ENCODE measurements at regions not wholly inside any gene's neighbourhood (a gene's known extent, or its start where the extent isn't known, plus 50 kb on each side); places are given as distances from the start of the nearest gene placed in this dataset.

GRCh38 chr1:221373795-221374194, 368.1 kb downstream of the DUSP10 start:
- Histone ChIP-seq H3K79me2 (ENCODE audit: low read length) (no peaks in the 10 kb centered on the region), H3K9ac (ENCODE audit: low read length) (no peak overlapping the region), H3K9me2 (replicated peaks; ENCODE audit: low read length) (no peaks in the 10 kb centered on the region), H3K4me1 (ENCODE audit: insufficient read depth, low read length) (no peaks in the 10 kb centered on the region), H3F3A (ENCODE audit: low read length, unreplicated experiment) (no peaks in the 10 kb centered on the region), H3K27me3 (ENCODE audit: low read length) (no peaks in the 10 kb centered on the region), H3K4me2 (ENCODE audit: low read length) (no peak overlapping the region), H3K27ac (ENCODE audit: low read length) (no peak overlapping the region), H2AFZ (ENCODE audit: low read length) (no peak overlapping the region), H3K9me3 (ENCODE audit: low read length) (no peaks in the 10 kb centered on the region), H4K20me1 (ENCODE audit: low read length) (no peaks in the 10 kb centered on the region), H3K4me3 (ENCODE audit: low read length) (no peak overlapping the region), H3K36me3 (ENCODE audit: low read depth, low read length) (no peaks in the 10 kb centered on the region)
- ChIA-PET CTCF (interaction anchor here (0.7 kb wide), 1 partner anchor 481 kb away, joined by 5 read pairs; no protein-coding TSS in a partner anchor), POLR2A (ENCODE audit: unreplicated experiment) (no interaction called here)
- intact Hi-C loops (cut with micrococcal nuclease) = no loop called here
- no TSS peak for BruUV-seq (replicated peaks)
- ATAC-seq = no peak
- no peak for DNase-seq
- TF ChIP-seq EZH2phosphoT487 (IDR thresholded peaks at IDR 0.05; ENCODE audit: borderline replicate concordance, low read length) (no peak), EZH2 (IDR thresholded peaks at IDR 0.05; ENCODE audit: low read length, unreplicated experiment) (no peak), CTCF (conservative IDR thresholded peaks at IDR 0.05; ENCODE audit: low read depth, low read length) (no peak)

DNA sequence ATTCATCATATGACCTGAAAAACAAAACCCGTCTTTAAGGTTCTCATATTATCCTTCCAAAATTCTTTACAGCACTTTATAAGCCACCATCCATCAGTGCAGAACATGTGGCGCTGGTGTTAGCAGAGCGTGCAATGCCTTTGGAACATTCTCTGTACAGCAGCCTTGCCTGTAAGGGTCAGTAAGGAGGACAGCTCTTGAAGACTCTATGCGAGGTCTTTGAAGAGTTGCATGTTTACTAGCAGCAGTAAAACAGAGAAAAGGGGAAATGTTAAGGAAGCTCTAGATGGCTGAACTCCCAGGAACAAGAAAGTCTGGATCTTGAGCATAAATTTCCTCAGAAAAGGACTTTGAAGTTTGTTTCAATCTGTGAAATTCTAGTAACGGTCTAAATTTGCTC, 365.6 kb downstream of the DUSP10 start:
- CTCF ChIA-PET = no interaction called here
- no peaks in the 10 kb centered on the region for H3K27me3 ChIP-seq (ENCODE audit: low read length)

More for the DNA sequence above, 365.6 kb downstream of the DUSP10 start:
- H3K36me3 ChIP-seq (ENCODE audit: low read depth, low read length) = no peaks in the 10 kb centered on the region
- no peaks in the 10 kb centered on the region for H3F3A ChIP-seq (ENCODE audit: low read length, unreplicated experiment)
- no peaks in the 10 kb centered on the region for H3K79me2 ChIP-seq (ENCODE audit: low read length)
- ATAC-seq (no peak), DNase-seq (no peak)
- no peaks in the 10 kb centered on the region for H3K9me3 ChIP-seq (ENCODE audit: low read length)
- H3K9ac ChIP-seq (ENCODE audit: low read length) = no peak overlapping the region
- H3K4me2 ChIP-seq (ENCODE audit: low read length) = no peak overlapping the region
- TF ChIP-seq EZH2 (IDR thresholded peaks at IDR 0.05; ENCODE audit: low read length, unreplicated experiment) (no peak), CTCF (conservative IDR thresholded peaks at IDR 0.05; ENCODE audit: low read depth, low read length) (no peak), EZH2phosphoT487 (IDR thresholded peaks at IDR 0.05; ENCODE audit: borderline replicate concordance, low read length) (no peak)
- H2AFZ ChIP-seq (ENCODE audit: low read length) = no peak overlapping the region
- POLR2A ChIA-PET (ENCODE audit: unreplicated experiment) = no interaction called here
- no peaks in the 10 kb centered on the region for H3K9me2 ChIP-seq (replicated peaks; ENCODE audit: low read length)
- H3K4me3 ChIP-seq (ENCODE audit: low read length) = no peak overlapping the region
- intact Hi-C loops (cut with micrococcal nuclease) = no loop called here
- no TSS peak for BruUV-seq (replicated peaks)
- no peaks in the 10 kb centered on the region for H3K4me1 ChIP-seq (ENCODE audit: insufficient read depth, low read length)
- no peaks in the 10 kb centered on the region for H4K20me1 ChIP-seq (ENCODE audit: low read length)
- no peak overlapping the region for H3K27ac ChIP-seq (ENCODE audit: low read length)

Data from PC-3 (cell line).